Pancreas (tissue), 10 donors: ENCODE measurements at regions not wholly inside any gene's neighbourhood (a gene's known extent, or its start where the extent isn't known, plus 50 kb on each side); places are given as distances from the start of the nearest gene placed in this dataset.

Experiments used
- ATAC-seq, 4 donors: fragments of 200-7000 bp; cut with Tn5 transposase; one replicate each; pipeline versions ENCODE4 v1.8.0 to v1.9.1; 2020; ENCODE audit warnings: mild to moderate bottlenecking in 4 of 4, moderate library complexity in 4 of 4
- DNase-seq, 6 donors: peaks; one replicate each; pipeline ENCODE4 v3.0.0-alpha.2; 2020
- FAIRE-seq: peaks from 2 replicates; lab custom pipeline; 2012; peaks lifted over from hg19 to GRCh38; lab: Jason Lieb, UNC
- H3K27ac ChIP-seq, 4 donors: fragments of 200-600 bp; sonication (generic); 1 replicate in 3 of 4; 2 replicates in 1 of 4; pipeline versions ENCODE4 v1.5.0 to v1.8.0; 2020
- H3K27me3 ChIP-seq, 4 donors: fragments of 200-600 bp; one replicate each; pipeline ENCODE4 v1.8.0; 2021
- H3K36me3 ChIP-seq, 3 donors: fragments of 200-600 bp; sonication (generic) in 1 of 3; one replicate each; pipeline versions ENCODE4 v1.5.0 to v1.8.0; 2020 to 2021
- H3K4me1 ChIP-seq, 3 donors: fragments of 200-600 bp; one replicate each; pipeline ENCODE4 v1.8.0; 2021
- H3K4me3 ChIP-seq, 4 donors: fragments of 200-600 bp; sonication (generic) in 2 of 4; one replicate each; pipeline versions ENCODE4 v1.5.0 to v1.8.0; 2020 to 2021
- H3K9me3 ChIP-seq, 4 donors: fragments of 200-600 bp; one replicate each; pipeline ENCODE4 v1.8.0; 2021
- WGBS, 2 donors: extraction: QIAGEN DNeasy Blood & Tissue Kit; methylation state at CpG; one replicate each; pipeline ENCODE4 v1.1.7; 2013; 5-methylcytosine and 5-hydroxymethylcytosine counted together
- intact Hi-C, 3 donors: fragments of 100-400 bp; cut with DNase I; formaldehyde crosslinking; loops; one replicate each; pipeline versions ENCODE4 v1.11.1 to v1.14.2; 2022
- TF ChIP-seq, protein P1 (sequence below), 4 donors: fragments of 200-600 bp; sonication (generic) in 3 of 4; IDR thresholded peaks; one replicate each; pipeline versions ENCODE4 v1.5.0 to v1.8.0; 2021; ENCODE audit warnings: antibody characterized with exemption in 4 of 4
- donor health status: healthy with polysubstance abuse.
- donor health status: DM: no; HTN: no; CAD: no; lungs with moderate emphysema.
- donor health status: DM: no; HTN: no; CAD: no.
- donor health status: control.
- donor health status: control.
- donor health status: Bipolar disorder and iron deficiency.
- donor health status: DM: yes; HTN: yes; CAD: no.
- donor health status: DM: no; HTN: no; CAD: no.
- donor health status: DM: no; HTN: no; CAD: no.
- donor health status: DM: yes; HTN: yes; CAD: no.

DNA sequence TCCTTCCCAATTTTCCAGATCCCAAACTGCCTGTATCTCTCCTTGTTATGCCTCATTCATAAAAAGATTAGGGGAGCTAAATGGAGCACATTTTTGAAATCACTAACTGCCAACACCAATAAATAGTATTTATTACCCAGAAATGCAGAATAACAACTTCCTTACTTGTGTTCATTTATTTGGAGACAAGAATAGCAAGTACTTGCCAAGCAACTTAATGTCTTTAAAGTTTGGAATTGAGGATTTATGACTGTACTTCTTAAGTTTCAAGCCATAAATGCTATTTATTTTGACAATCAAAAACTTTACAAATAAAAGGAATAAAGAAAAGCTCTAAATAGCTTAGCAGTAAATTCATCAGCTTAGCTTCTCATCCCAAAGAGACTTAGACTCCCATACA, 626.1 kb upstream of the NOVA1 start:
- Histone ChIP-seq H3K4me3 (no peak overlapping the region), H3K9me3 (no peaks in the 10 kb centered on the region), H3K27ac (no peak overlapping the region), H3K27me3 (no peaks in the 10 kb centered on the region), H3K4me1 (no peaks in the 10 kb centered on the region), H3K36me3 (no peaks in the 10 kb centered on the region)
- no peak for DNase-seq
- no peak for FAIRE-seq
- intact Hi-C loops = no loop called here
- TF ChIP-seq, protein P1, sequence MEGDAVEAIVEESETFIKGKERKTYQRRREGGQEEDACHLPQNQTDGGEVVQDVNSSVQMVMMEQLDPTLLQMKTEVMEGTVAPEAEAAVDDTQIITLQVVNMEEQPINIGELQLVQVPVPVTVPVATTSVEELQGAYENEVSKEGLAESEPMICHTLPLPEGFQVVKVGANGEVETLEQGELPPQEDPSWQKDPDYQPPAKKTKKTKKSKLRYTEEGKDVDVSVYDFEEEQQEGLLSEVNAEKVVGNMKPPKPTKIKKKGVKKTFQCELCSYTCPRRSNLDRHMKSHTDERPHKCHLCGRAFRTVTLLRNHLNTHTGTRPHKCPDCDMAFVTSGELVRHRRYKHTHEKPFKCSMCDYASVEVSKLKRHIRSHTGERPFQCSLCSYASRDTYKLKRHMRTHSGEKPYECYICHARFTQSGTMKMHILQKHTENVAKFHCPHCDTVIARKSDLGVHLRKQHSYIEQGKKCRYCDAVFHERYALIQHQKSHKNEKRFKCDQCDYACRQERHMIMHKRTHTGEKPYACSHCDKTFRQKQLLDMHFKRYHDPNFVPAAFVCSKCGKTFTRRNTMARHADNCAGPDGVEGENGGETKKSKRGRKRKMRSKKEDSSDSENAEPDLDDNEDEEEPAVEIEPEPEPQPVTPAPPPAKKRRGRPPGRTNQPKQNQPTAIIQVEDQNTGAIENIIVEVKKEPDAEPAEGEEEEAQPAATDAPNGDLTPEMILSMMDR (IDR thresholded peaks at IDR 0.05) = no peak
- no peak for ATAC-seq

DNA sequence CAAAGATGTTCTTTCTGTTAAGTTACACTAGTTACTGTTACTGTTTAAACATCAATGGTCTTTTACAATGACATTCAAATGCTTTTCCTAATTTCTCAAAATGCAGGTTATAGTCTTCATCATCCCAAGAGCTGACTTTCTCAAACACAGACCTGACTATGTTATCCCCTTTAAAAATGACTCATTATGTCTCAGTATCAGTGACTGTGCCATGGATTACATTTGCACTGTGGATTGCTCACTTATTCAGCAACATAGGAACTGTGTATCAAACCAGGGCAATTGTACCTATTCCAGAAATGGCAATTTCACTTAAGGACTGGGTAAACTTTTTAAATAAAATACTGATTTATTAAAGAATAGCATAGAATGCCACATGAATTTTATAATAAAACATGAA, 630.2 kb upstream of the NOVA1 start:
- no peak overlapping the region for H3K27ac ChIP-seq
- no peak overlapping the region for H3K4me3 ChIP-seq
- H3K4me1 ChIP-seq = no peaks in the 10 kb centered on the region
- DNase-seq = no peak
- TF ChIP-seq, protein P1 (IDR thresholded peaks at IDR 0.05) = no peak
- intact Hi-C loops = no loop called here
- no peaks in the 10 kb centered on the region for H3K27me3 ChIP-seq
- ATAC-seq = no peak
- H3K9me3 ChIP-seq = no peaks in the 10 kb centered on the region
- no peaks in the 10 kb centered on the region for H3K36me3 ChIP-seq
- FAIRE-seq = no peak

DNA sequence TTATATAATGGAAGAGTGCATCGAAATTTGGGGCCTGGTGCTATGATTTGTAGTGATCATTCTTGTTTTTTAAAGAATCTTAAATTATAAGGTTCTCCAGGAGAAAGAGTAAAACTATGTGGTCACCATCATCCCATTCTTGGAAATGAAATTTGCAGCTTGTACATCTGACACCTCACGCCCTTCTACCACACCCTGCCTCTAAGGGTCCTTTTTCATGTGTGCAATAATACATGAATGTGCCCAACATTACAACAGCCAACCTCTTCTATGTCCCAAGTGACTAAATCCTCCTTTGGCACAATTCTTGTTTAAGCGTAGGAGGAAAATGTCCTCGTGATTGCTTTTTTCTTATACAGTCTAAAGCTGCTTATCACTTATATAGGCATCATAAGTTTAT, 636.5 kb upstream of the NOVA1 start:
- no peaks in the 10 kb centered on the region for H3K36me3 ChIP-seq
- H3K9me3 ChIP-seq = no peaks in the 10 kb centered on the region

DNA sequence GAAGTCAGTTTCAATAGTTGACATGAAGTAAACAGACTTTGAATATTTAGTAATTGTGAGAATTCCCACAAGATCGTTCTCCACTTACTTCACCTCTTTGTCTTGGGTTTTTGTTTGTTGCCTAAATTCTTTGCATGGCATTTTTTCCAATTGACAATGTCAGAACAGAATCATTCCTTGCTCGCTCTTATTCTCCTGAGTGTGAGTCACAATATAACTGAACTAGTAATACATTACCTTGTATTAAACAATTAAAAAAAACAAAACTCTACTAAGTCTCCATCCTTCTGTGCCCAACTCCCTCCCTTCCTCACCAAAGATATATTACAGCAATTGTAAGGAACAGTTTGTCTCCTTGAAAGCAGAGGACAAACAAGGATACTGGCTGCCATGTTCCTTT, 638.8 kb upstream of the NOVA1 start:
- H3K27ac ChIP-seq = no peak overlapping the region
- 43 to 65% methylated on average over 2 of the region's 2 CpGs for WGBS, 2 donors
- H3K4me1 ChIP-seq = no peaks in the 10 kb centered on the region
- H3K27me3 ChIP-seq = no peaks in the 10 kb centered on the region
- intact Hi-C loops = no loop called here
- FAIRE-seq = no peak
- DNase-seq = no peak
- no peak for ATAC-seq
- H3K4me3 ChIP-seq = no peak overlapping the region
- TF ChIP-seq, protein P1 (IDR thresholded peaks at IDR 0.05) = no peak
- no peaks in the 10 kb centered on the region for H3K9me3 ChIP-seq
- H3K36me3 ChIP-seq = no peaks in the 10 kb centered on the region

More for the DNA sequence above, 636.5 kb upstream of the NOVA1 start:
- 65 to 72% methylated on average over 4 of the region's 4 CpGs for WGBS, 2 donors
- ATAC-seq (no peak), FAIRE-seq (no peak), DNase-seq (no peak)
- Histone ChIP-seq H3K4me3 (no peak overlapping the region), H3K27me3 (no peaks in the 10 kb centered on the region), H3K4me1 (no peaks in the 10 kb centered on the region), H3K27ac (no peak overlapping the region)
- TF ChIP-seq, protein P1 (IDR thresholded peaks at IDR 0.05) = no peak
- intact Hi-C loops = no loop called here

GRCh38 chr14:27242874-27243273, 645.0 kb upstream of the NOVA1 start:
- H3K27ac ChIP-seq = no peak overlapping the region
- FAIRE-seq (no peak), DNase-seq (no peak), ATAC-seq (no peak)
- H3K9me3 ChIP-seq = no peaks in the 10 kb centered on the region
- H3K27me3 ChIP-seq = no peaks in the 10 kb centered on the region
- intact Hi-C loops = no loop called here
- TF ChIP-seq, protein P1 (IDR thresholded peaks at IDR 0.05) = no peak
- 42 to 59% methylated on average over 3 of the region's 3 CpGs for WGBS, 2 donors
- H3K36me3 ChIP-seq = no peaks in the 10 kb centered on the region
- no peaks in the 10 kb centered on the region for H3K4me1 ChIP-seq
- no peak overlapping the region for H3K4me3 ChIP-seq
